HG02610 (cell line): ENCODE measurements at regions not wholly inside any gene's neighbourhood (a gene's known extent, or its start where the extent isn't known, plus 50 kb on each side); places are given as distances from the start of the nearest gene placed in this dataset.
"Not testable (repeated sequence)": the region's sequence is repeated elsewhere in the genome, so short reads cannot be mapped to it uniquely, and the experiment has no call there.

Experiments
- ATAC-seq: cut with Tn5 transposase; IDR thresholded peaks from one replicate; pipeline ENCODE4 v1.9.1; 2021; ENCODE audit warnings: mild to moderate bottlenecking, moderate library complexity; ENCODE audit not compliant: unreplicated experiment

- ATAC-seq = no peak
Observed at GRCh38 chr10:26355241-26355640, 82.9 kb upstream of the APBB1IP start.

GRCh38 chr10:26357203-26357602 is 80.9 kb upstream of the APBB1IP start:
- peak; percentile 95 for ATAC-seq

- ATAC-seq = no peak
Observed at GRCh38 chr10:26358071-26358470, 80.1 kb upstream of the APBB1IP start.

GRCh38 chr10:26359670-26360069 is 78.5 kb upstream of the APBB1IP start:
- ATAC-seq = no peak

- no peak for ATAC-seq
Observed at GRCh38 chr10:26361351-26361750, 76.8 kb upstream of the APBB1IP start.

GRCh38 chr10:26361971-26362370 is 76.2 kb upstream of the APBB1IP start:
- no peak for ATAC-seq

GRCh38 chr10:26365681-26366358 is 72.3 kb upstream of the APBB1IP start:
- no peak for ATAC-seq

GRCh38 chr10:26367035-26367434 is 71.1 kb upstream of the APBB1IP start:
- not testable (repeated sequence) for ATAC-seq

GRCh38 chr10:26367771-26368170 is 70.4 kb upstream of the APBB1IP start:
- ATAC-seq = no peak

GRCh38 chr10:26368463-26368862 is 69.7 kb upstream of the APBB1IP start:
- ATAC-seq = peak; percentile 72

GRCh38 chr10:26372513-26373354 is 65.4 kb upstream of the APBB1IP start:
- peak; percentile 55 for ATAC-seq

GRCh38 chr10:26374426-26374825 is 63.7 kb upstream of the APBB1IP start:
- ATAC-seq = no peak

- not testable (repeated sequence) for ATAC-seq
Observed at GRCh38 chr10:26377224-26377810, 60.8 kb upstream of the APBB1IP start.

GRCh38 chr10:26378861-26379294 is 59.3 kb upstream of the APBB1IP start:
- ATAC-seq = no peak

- no peak for ATAC-seq
Observed at GRCh38 chr10:26380815-26381214, 57.3 kb upstream of the APBB1IP start.

- no peak for ATAC-seq
Observed at GRCh38 chr10:26381986-26382385, 56.2 kb upstream of the APBB1IP start.

GRCh38 chr10:26384600-26384999 is 53.5 kb upstream of the APBB1IP start:
- no peak for ATAC-seq

GRCh38 chr10:26385443-26385842 is 52.7 kb upstream of the APBB1IP start:
- ATAC-seq = peak; percentile 75

- ATAC-seq = peak; percentile 42
Observed at GRCh38 chr10:26386781-26387180, 51.4 kb upstream of the APBB1IP start.
